Neural crest cell (in vitro differentiated cells): ENCODE measurements at regions not wholly inside any gene's neighbourhood (a gene's known extent, or its start where the extent isn't known, plus 50 kb on each side); places are given as distances from the start of the nearest gene placed in this dataset.

Experiments used
- DNase-seq: peaks from one replicate; pipeline ENCODE4 v3.0.0; 2021; ENCODE audit warnings: low read depth, mixed read lengths, low spot score
- H3K27ac Mint-ChIP-seq: one replicate; pipeline ENCODE4 v1.8.0; 2021; ENCODE audit warnings: mild to moderate bottlenecking, mixed read lengths; ENCODE audit not compliant: unreplicated experiment
- H3K27me3 Mint-ChIP-seq: 2 replicates; pipeline ENCODE4 v1.8.0; 2021; ENCODE audit warnings: low read depth, mild to moderate bottlenecking, mixed read lengths
- H3K36me3 Mint-ChIP-seq: 2 replicates; pipeline ENCODE4 v1.8.0; 2021; ENCODE audit warnings: low read depth, mild to moderate bottlenecking, mixed read lengths
- H3K4me1 Mint-ChIP-seq: 2 replicates; pipeline ENCODE4 v1.8.0; 2021; ENCODE audit warnings: mixed read lengths
- H3K4me3 Mint-ChIP-seq: one replicate; pipeline ENCODE4 v1.8.0; 2021; ENCODE audit warnings: mild to moderate bottlenecking, mixed read lengths
- H3K9me3 Mint-ChIP-seq: 2 replicates; pipeline ENCODE4 v1.8.0; 2021; ENCODE audit warnings: mixed read lengths
- CTCF ChIP-seq: fragments of 200-600 bp; sonication (generic); conservative IDR thresholded peaks from 2 replicates; pipeline ENCODE4 v1.5.0; 2021; ENCODE audit warnings: antibody characterized with exemption, mild to moderate bottlenecking

- Mint-ChIP-seq H3K27ac (no peak overlapping the region), H3K27me3 (no peaks in the 10 kb centered on the region), H3K36me3 (peaks cover 20% of the 10 kb centered on the region), H3K9me3 (peaks cover 20% of the 10 kb centered on the region), H3K4me3 (no peak overlapping the region), H3K4me1 (no peaks in the 10 kb centered on the region)
- TF ChIP-seq CTCF = no peak
- no peak for DNase-seq
Observed at GRCh38 chr6:144696610-144697368, 411.7 kb downstream of the UTRN start.

- no peak for TF ChIP-seq CTCF
- peaks cover 16% of the 10 kb centered on the region for H3K9me3 Mint-ChIP-seq
- H3K27me3 Mint-ChIP-seq = no peaks in the 10 kb centered on the region
- H3K4me1 Mint-ChIP-seq = no peaks in the 10 kb centered on the region
- peaks cover 16% of the 10 kb centered on the region for H3K36me3 Mint-ChIP-seq
- no peak for DNase-seq
- no peak overlapping the region for H3K27ac Mint-ChIP-seq
- H3K4me3 Mint-ChIP-seq = no peak overlapping the region
Observed at GRCh38 chr6:144697369-144697760, 412.2 kb downstream of the UTRN start.

- Mint-ChIP-seq H3K27me3 (no peaks in the 10 kb centered on the region), H3K9me3 (peaks cover 11% of the 10 kb centered on the region), H3K27ac (no peak overlapping the region), H3K36me3 (peaks cover 12% of the 10 kb centered on the region), H3K4me3 (no peak overlapping the region), H3K4me1 (no peaks in the 10 kb centered on the region)
- DNase-seq = no peak
- no peak for TF ChIP-seq CTCF
Observed at GRCh38 chr6:144697801-144698200, 412.7 kb downstream of the UTRN start.

GRCh38 chr6:144702781-144703180 is 417.6 kb downstream of the UTRN start:
- Mint-ChIP-seq H3K9me3 (no peaks in the 10 kb centered on the region), H3K36me3 (peaks cover 5% of the 10 kb centered on the region), H3K27me3 (no peaks in the 10 kb centered on the region), H3K4me1 (no peaks in the 10 kb centered on the region), H3K4me3 (no peak overlapping the region), H3K27ac (no peak overlapping the region)
- no peak for DNase-seq
- TF ChIP-seq CTCF = no peak

- Mint-ChIP-seq H3K9me3 (no peaks in the 10 kb centered on the region), H3K4me3 (no peak overlapping the region), H3K36me3 (peaks cover 3% of the 10 kb centered on the region), H3K4me1 (peaks cover 8% of the 10 kb centered on the region), H3K27ac (no peak overlapping the region), H3K27me3 (no peaks in the 10 kb centered on the region)
- TF ChIP-seq CTCF = no peak
- DNase-seq = no peak
Observed at GRCh38 chr6:144710207-144710606, 425.1 kb downstream of the UTRN start.
